ENCODE measurements at regions not wholly inside any gene's neighbourhood (a gene's known extent, or its start where the extent isn't known, plus 50 kb on each side); places are given as distances from the start of the nearest gene placed in this dataset.

DNA sequence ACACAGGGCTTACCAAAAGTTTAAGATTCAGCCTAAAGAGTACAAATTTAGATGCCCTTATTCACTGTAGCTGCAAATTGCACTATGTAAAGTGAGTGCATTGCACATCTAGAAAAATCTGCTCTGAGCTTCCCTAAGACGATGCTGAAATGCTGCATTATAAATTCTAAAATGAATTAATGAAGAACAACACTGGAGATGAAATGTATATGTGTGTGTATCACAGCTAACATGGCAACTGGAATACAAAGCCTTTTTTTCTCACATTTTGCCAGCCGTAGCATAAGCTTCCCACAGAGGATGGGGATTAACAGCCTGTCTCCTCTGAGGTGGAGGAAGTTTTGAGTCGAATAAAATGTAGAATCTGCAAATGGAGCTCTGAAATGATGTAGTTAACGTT is 338.3 kb upstream of the ZEB2 start:
- TF ChIP-seq POLR2A (IDR thresholded peaks at IDR 0.05) (no peak), EP300 (IDR thresholded peaks at IDR 0.05) (no peak)
- TF ChIP-seq, protein P1, sequence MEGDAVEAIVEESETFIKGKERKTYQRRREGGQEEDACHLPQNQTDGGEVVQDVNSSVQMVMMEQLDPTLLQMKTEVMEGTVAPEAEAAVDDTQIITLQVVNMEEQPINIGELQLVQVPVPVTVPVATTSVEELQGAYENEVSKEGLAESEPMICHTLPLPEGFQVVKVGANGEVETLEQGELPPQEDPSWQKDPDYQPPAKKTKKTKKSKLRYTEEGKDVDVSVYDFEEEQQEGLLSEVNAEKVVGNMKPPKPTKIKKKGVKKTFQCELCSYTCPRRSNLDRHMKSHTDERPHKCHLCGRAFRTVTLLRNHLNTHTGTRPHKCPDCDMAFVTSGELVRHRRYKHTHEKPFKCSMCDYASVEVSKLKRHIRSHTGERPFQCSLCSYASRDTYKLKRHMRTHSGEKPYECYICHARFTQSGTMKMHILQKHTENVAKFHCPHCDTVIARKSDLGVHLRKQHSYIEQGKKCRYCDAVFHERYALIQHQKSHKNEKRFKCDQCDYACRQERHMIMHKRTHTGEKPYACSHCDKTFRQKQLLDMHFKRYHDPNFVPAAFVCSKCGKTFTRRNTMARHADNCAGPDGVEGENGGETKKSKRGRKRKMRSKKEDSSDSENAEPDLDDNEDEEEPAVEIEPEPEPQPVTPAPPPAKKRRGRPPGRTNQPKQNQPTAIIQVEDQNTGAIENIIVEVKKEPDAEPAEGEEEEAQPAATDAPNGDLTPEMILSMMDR (IDR thresholded peaks at IDR 0.05) = no peak
- intact Hi-C loops (cut with DNase I) = no loop called here
- H3K9me3 ChIP-seq = no peaks in the 10 kb centered on the region
- no peak for DNase-seq
- WGBS, 3 donors = 95 to 97% (median 97%) methylated on average over 4 of the region's 4 CpGs
- no peak overlapping the region for H3K4me3 ChIP-seq
- no peak overlapping the region for H3K27ac ChIP-seq
- no peaks in the 10 kb centered on the region for H3K36me3 ChIP-seq
- H3K27me3 ChIP-seq = peaks cover 4% of the 10 kb centered on the region
- no peaks in the 10 kb centered on the region for H3K4me1 ChIP-seq (ENCODE audit: insufficient read depth)

DNA sequence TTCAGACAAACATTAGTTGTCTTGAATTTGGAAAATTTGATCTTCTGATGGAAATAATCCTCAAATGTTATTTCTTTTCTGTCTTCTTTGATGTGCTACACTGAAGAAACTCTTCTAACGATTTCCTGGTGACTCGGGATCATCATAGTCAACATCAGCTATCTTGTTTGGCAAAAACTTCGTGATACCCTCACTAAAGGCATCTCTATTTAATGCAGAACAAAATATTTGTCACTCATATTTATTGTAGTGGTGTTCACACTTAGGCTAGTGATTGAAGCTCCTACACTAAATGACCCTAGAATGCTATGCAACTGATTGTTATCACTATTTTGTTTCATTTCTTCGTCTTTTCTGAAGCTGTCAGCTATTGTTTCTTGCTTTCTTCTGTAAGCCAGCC is 334.7 kb upstream of the ZEB2 start:
- no peak overlapping the region for H3K27ac ChIP-seq
- no peaks in the 10 kb centered on the region for H3K9me3 ChIP-seq
- intact Hi-C loops (cut with DNase I) = no loop called here
- no peaks in the 10 kb centered on the region for H3K4me1 ChIP-seq (ENCODE audit: insufficient read depth)
- no peak overlapping the region for H3K4me3 ChIP-seq
- no peak for DNase-seq
- 92 to 95% (median 92%) methylated on average over 4 of the region's 4 CpGs for WGBS, 3 donors
- no peaks in the 10 kb centered on the region for H3K36me3 ChIP-seq
- H3K27me3 ChIP-seq = peaks cover 4% of the 10 kb centered on the region
- TF ChIP-seq, protein P1 (IDR thresholded peaks at IDR 0.05) = no peak
- TF ChIP-seq EP300 (IDR thresholded peaks at IDR 0.05) = no peak
- TF ChIP-seq POLR2A (IDR thresholded peaks at IDR 0.05) = no peak

DNA sequence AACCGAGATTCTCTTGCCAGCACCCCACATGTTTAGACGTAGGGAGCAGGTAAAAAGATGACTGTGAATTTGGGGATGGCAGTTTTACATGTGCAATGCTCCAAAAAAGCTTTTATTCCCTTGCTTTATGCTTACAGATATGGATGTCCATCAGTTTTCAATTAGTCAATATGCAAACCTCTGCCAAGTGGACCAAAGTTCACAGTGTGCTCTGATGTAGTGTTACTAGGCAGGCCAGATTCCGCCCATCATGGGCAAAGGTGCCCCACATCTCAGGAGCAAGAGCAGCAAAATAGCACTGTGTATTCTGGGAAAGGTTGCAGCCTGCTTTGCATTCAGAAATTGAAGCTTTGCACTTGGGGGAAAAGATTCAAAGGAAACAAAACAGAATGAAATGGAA is 329.7 kb upstream of the ZEB2 start:
- Histone ChIP-seq H3K9me3 (no peaks in the 10 kb centered on the region), H3K27ac (no peak overlapping the region), H3K36me3 (no peaks in the 10 kb centered on the region), H3K27me3 (no peaks in the 10 kb centered on the region), H3K4me1 (ENCODE audit: insufficient read depth) (no peaks in the 10 kb centered on the region), H3K4me3 (no peak overlapping the region)
- intact Hi-C loops (cut with DNase I) = no loop called here
- WGBS, 3 donors = 80 to 83% (median 82%) methylated on average over 3 of the region's 3 CpGs
- no peak for DNase-seq
- TF ChIP-seq POLR2A (IDR thresholded peaks at IDR 0.05) (no peak), EP300 (IDR thresholded peaks at IDR 0.05) (no peak)
- TF ChIP-seq, protein P1 (IDR thresholded peaks at IDR 0.05) = no peak

DNA sequence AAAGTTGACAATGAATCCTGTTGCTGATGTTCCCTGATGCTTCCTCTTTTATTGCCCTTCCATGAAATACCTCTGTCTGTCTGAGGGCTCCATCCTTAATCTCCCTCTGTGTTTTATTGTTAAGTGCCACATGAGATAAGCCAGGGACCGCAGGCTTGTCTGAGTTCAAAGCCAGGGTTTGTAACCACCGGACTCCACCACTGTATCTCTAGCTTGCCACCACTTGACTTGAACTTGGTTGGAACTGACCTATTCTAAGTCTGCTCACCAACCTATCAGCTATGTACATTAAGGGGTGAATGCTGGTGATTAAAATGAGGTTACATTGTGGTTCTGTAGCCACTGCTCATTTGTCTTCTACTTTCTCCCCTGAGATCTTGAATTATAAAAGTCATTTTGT is 328.5 kb upstream of the ZEB2 start:
- Histone ChIP-seq H3K4me3 (no peak overlapping the region), H3K9me3 (no peaks in the 10 kb centered on the region), H3K36me3 (no peaks in the 10 kb centered on the region), H3K27ac (no peak overlapping the region), H3K27me3 (no peaks in the 10 kb centered on the region), H3K4me1 (ENCODE audit: insufficient read depth) (no peaks in the 10 kb centered on the region)
- WGBS, 3 donors = 92 to 96% (median 93%) methylated on average over 2 of the region's 2 CpGs
- no peak for DNase-seq
- intact Hi-C loops (cut with DNase I) = no loop called here
- TF ChIP-seq POLR2A (IDR thresholded peaks at IDR 0.05) (no peak), EP300 (IDR thresholded peaks at IDR 0.05) (no peak)
- TF ChIP-seq, protein P1 (IDR thresholded peaks at IDR 0.05) = no peak
